H1 (cell line): ENCODE measurements at regions not wholly inside any gene's neighbourhood (a gene's known extent, or its start where the extent isn't known, plus 50 kb on each side); places are given as distances from the start of the nearest gene placed in this dataset.

Experiments
- CTCF ChIA-PET: fragments of 300-600 bp; sonication (Branson Sonifier 250); formaldehyde crosslinking; loops from one replicate; lab custom pipeline; 2021; ENCODE audit not compliant: partially characterized antibody; lab: Charles Lee
- POLR2A ChIA-PET: fragments of 300-600 bp; sonication (Branson Sonifier 250); formaldehyde crosslinking; loops from one replicate; lab custom pipeline; 2021; ENCODE audit warnings: inconsistent platforms; ENCODE audit not compliant: partially characterized antibody; lab: Charles Lee
- DNase-seq, 2 experiments: peaks; one replicate each; pipeline versions ENCODE4 v3.0.0 to v3.0.0-alpha.2; 2010 to 2022; ENCODE audit warnings: low spot score in 2 of 2, low read depth in 1 of 2, mixed read lengths in 1 of 2
- FAIRE-seq: peaks from 2 replicates; lab custom pipeline; 2011; peaks lifted over from hg19 to GRCh38; lab: Jason Lieb, UNC
- H2AFZ ChIP-seq: 2 replicates; pipeline ENCODE4 v1.8.1; 2012; ENCODE audit warnings: low read length, inconsistent platforms
- H2AK5ac ChIP-seq: 2 replicates; pipeline ENCODE4 v1.6.1; 2013; ENCODE audit warnings: low read depth, low read length
- H2BK120ac ChIP-seq: replicated peaks from 2 replicates; pipeline ENCODE3; 2013; ENCODE audit warnings: low read depth, low read length, inconsistent platforms
- H2BK12ac ChIP-seq: 2 replicates; pipeline ENCODE4 v1.6.1; 2013; ENCODE audit warnings: low read depth, low read length
- H2BK15ac ChIP-seq: 2 replicates; pipeline ENCODE4 v1.6.1; 2013; ENCODE audit warnings: low read length
- H2BK20ac ChIP-seq: 2 replicates; pipeline ENCODE4 v1.6.1; 2013; ENCODE audit warnings: low read length
- H2BK5ac ChIP-seq: 2 replicates; pipeline ENCODE4 v1.6.1; 2013; ENCODE audit warnings: low read depth, low read length
- H3K14ac ChIP-seq: 2 replicates; pipeline ENCODE4 v1.6.1; 2013; ENCODE audit warnings: inconsistent platforms; ENCODE audit not compliant: insufficient read length
- H3K18ac ChIP-seq: 2 replicates; pipeline ENCODE4 v1.6.1; 2013; ENCODE audit warnings: low read length; ENCODE audit errors: extremely low read depth
- H3K23ac ChIP-seq: 2 replicates; pipeline ENCODE4 v1.6.1; 2013; ENCODE audit warnings: inconsistent platforms; ENCODE audit not compliant: insufficient read length
- H3K23me2 ChIP-seq: 2 replicates; pipeline ENCODE4 v1.6.1; 2013; ENCODE audit warnings: low read depth, low read length
- H3K27ac ChIP-seq: 2 replicates; pipeline ENCODE4 v1.6.1; 2011; ENCODE audit warnings: low read depth, low read length, inconsistent platforms
- H3K27me3 ChIP-seq, 4 experiments: replicated peaks in 1 of 4; 1 replicate in 1 of 4; 2 replicates in 3 of 4; pipeline versions ENCODE4 v1.6.1 to v1.8.1; 2011 to 2013; ENCODE audit warnings: low read length in 3 of 4, mild to moderate bottlenecking in 3 of 4, inconsistent platforms in 2 of 4, mixed read lengths in 2 of 4, moderate library complexity in 1 of 4; ENCODE audit not compliant: control insufficient read depth in 3 of 4, insufficient read depth in 3 of 4; ENCODE audit errors: extremely low read depth in 1 of 4
- H3K36me3 ChIP-seq, 4 experiments: 2 replicates each; pipeline versions ENCODE4 v1.6.1 to v1.8.1; 2011 to 2013; ENCODE audit warnings: mild to moderate bottlenecking in 4 of 4, low read length in 3 of 4, moderate library complexity in 2 of 4, control low read depth in 1 of 4, inconsistent platforms in 1 of 4; ENCODE audit not compliant: insufficient read depth in 4 of 4, control insufficient read depth in 2 of 4
- H3K4ac ChIP-seq: replicated peaks from 2 replicates; pipeline ENCODE3; 2013; ENCODE audit warnings: low read length, low read depth, mixed read lengths, inconsistent platforms; ENCODE audit not compliant: insufficient read length
- H3K4me1 ChIP-seq, 4 experiments: replicated peaks in 1 of 4; 1 replicate in 1 of 4; 2 replicates in 3 of 4; pipeline versions ENCODE4 v1.6.1 to v1.8.1; 2011 to 2013; ENCODE audit warnings: low read length in 3 of 4, inconsistent platforms in 2 of 4, mixed read lengths in 1 of 4; ENCODE audit not compliant: insufficient read depth in 4 of 4, control insufficient read depth in 3 of 4
- H3K4me2 ChIP-seq, 2 experiments: 2 replicates each; pipeline versions ENCODE4 v1.6.1 to v1.8.1; 2011 to 2013; ENCODE audit warnings: low read depth in 2 of 2, low read length in 2 of 2, control low read depth in 1 of 2, inconsistent platforms in 1 of 2, mild to moderate bottlenecking in 1 of 2; ENCODE audit not compliant: insufficient read depth in 1 of 2
- H3K4me3 ChIP-seq, 4 experiments: fragments of 200-600, 300-600 bp in 1 of 4; sonication (generic), shearing (Covaris generic), sonication (Bioruptor Twin) in 1 of 4; 2 replicates each; pipeline versions ENCODE4 v1.5.1 to v1.8.1; 2011 to 2016; ENCODE audit warnings: low read length in 4 of 4, low read depth in 3 of 4, control low read depth in 2 of 4, inconsistent platforms in 2 of 4, mild to moderate bottlenecking in 2 of 4, mixed read lengths in 1 of 4, moderate library complexity in 1 of 4; ENCODE audit not compliant: insufficient read depth in 2 of 4; ENCODE audit errors: extremely low read depth in 1 of 4
- H3K56ac ChIP-seq: replicated peaks from 2 replicates; pipeline ENCODE3; 2013; ENCODE audit warnings: low read depth, mild to moderate bottlenecking, mixed read lengths, low read length, inconsistent platforms; ENCODE audit not compliant: insufficient read length
- H3K79me1 ChIP-seq: 2 replicates; pipeline ENCODE4 v1.6.1; 2013; ENCODE audit warnings: low read depth, low read length, control low read depth
- H3K79me2 ChIP-seq, 2 experiments: 2 replicates each; pipeline versions ENCODE4 v1.6.1 to v1.8.1; 2012 to 2013; ENCODE audit warnings: low read length in 2 of 2, mild to moderate bottlenecking in 2 of 2, inconsistent platforms in 1 of 2; ENCODE audit not compliant: insufficient read depth in 2 of 2, control insufficient read depth in 1 of 2
- H3K9ac ChIP-seq, 4 experiments: replicated peaks in 1 of 4; 1 replicate in 1 of 4; 2 replicates in 3 of 4; pipeline versions ENCODE4 v1.6.1 to v1.8.1; 2011 to 2013; ENCODE audit warnings: low read depth in 3 of 4, low read length in 3 of 4, control low read depth in 2 of 4, mild to moderate bottlenecking in 2 of 4, moderate library complexity in 2 of 4, inconsistent platforms in 1 of 4; ENCODE audit errors: extremely low read depth in 1 of 4
- H3K9me3 ChIP-seq, 2 experiments: 2 replicates each; pipeline versions ENCODE4 v1.6.1 to v1.8.1; 2012 to 2013; ENCODE audit warnings: mild to moderate bottlenecking in 2 of 2, moderate library complexity in 2 of 2, control low read depth in 1 of 2, inconsistent platforms in 1 of 2, low read depth in 1 of 2, low read length in 1 of 2, mixed read lengths in 1 of 2; ENCODE audit not compliant: insufficient read depth in 2 of 2
- H4K20me1 ChIP-seq, 2 experiments: replicated peaks in 1 of 2; 2 replicates each; pipeline versions ENCODE3 to v1.8.1; 2011 to 2013; ENCODE audit warnings: inconsistent platforms in 2 of 2, low read length in 2 of 2, mild to moderate bottlenecking in 1 of 2; ENCODE audit not compliant: insufficient read depth in 2 of 2, control insufficient read depth in 1 of 2
- H4K5ac ChIP-seq: 2 replicates; pipeline ENCODE4 v1.6.1; 2013; ENCODE audit warnings: low read length, low read depth, mixed read lengths, inconsistent platforms; ENCODE audit not compliant: insufficient read length
- H4K8ac ChIP-seq: 2 replicates; pipeline ENCODE4 v1.8.0; 2013; ENCODE audit warnings: mild to moderate bottlenecking, moderate library complexity, low read length, inconsistent platforms; ENCODE audit not compliant: insufficient read depth; ENCODE audit errors: extremely low read depth
- H4K91ac ChIP-seq: replicated peaks from 2 replicates; pipeline ENCODE3; 2013; ENCODE audit warnings: low read length, mixed read lengths, inconsistent platforms; ENCODE audit not compliant: insufficient read length
- ATF3 ChIP-seq: IDR thresholded peaks from 2 replicates; pipeline ENCODE4 v1.6.1; 2011; ENCODE audit warnings: low read depth, mild to moderate bottlenecking, low read length; ENCODE audit not compliant: insufficient read depth
- CBX5 ChIP-seq: fragments of 300-800, 300-1000 bp; sonication (generic); IDR thresholded peaks from 2 replicates; pipeline ENCODE4 v1.7.1; 2016; ENCODE audit warnings: antibody characterized with exemption, low read length, low read depth
- CEBPB ChIP-seq: IDR thresholded peaks from 2 replicates; pipeline ENCODE4 v1.6.1; 2012; ENCODE audit warnings: low read depth, low read length
- CHD1 ChIP-seq: IDR thresholded peaks from 2 replicates; pipeline ENCODE4 v1.6.1; 2012; ENCODE audit warnings: low read depth, low read length, improper control_type of control experiment
- CTCF ChIP-seq, 3 experiments: IDR thresholded peaks; 1 replicate in 2 of 3; 2 replicates in 1 of 3; pipeline versions ENCODE4 v1.5.1 to v1.6.1; 2011; ENCODE audit warnings: low read length in 3 of 3, mild to moderate bottlenecking in 3 of 3, inconsistent platforms in 2 of 3, low read depth in 1 of 3, moderate library complexity in 1 of 3; ENCODE audit not compliant: insufficient read depth in 1 of 3; ENCODE audit errors: control extremely low read depth in 1 of 3
- HDAC2 ChIP-seq, 2 experiments: fragments of 300-600 bp in 1 of 2; sonication (generic) in 1 of 2; IDR thresholded peaks; 2 replicates each; pipeline ENCODE4 v1.6.1; 2011 to 2012; ENCODE audit warnings: low read depth in 2 of 2, low read length in 2 of 2, mild to moderate bottlenecking in 2 of 2, moderate library complexity in 2 of 2, borderline replicate concordance in 1 of 2, inconsistent platforms in 1 of 2
- RAD21 ChIP-seq, 2 experiments: IDR thresholded peaks in 1 of 2; conservative IDR thresholded peaks in 1 of 2; 2 replicates each; pipeline ENCODE4 v1.6.1; 2011; ENCODE audit warnings: low read depth in 2 of 2, low read length in 2 of 2, improper control_type of control experiment in 1 of 2, inconsistent platforms in 1 of 2, mild to moderate bottlenecking in 1 of 2, moderate library complexity in 1 of 2
- RXRA ChIP-seq: IDR thresholded peaks from 2 replicates; pipeline ENCODE4 v1.6.1; 2011; ENCODE audit warnings: low read depth, mild to moderate bottlenecking, low read length, moderate library complexity; ENCODE audit not compliant: insufficient read depth
- TCF12 ChIP-seq: IDR thresholded peaks from 2 replicates; pipeline ENCODE4 v1.6.1; 2011; ENCODE audit warnings: low read depth, mild to moderate bottlenecking, low read length
- USF2 ChIP-seq: IDR thresholded peaks from 2 replicates; pipeline ENCODE4 v1.6.1; 2011; ENCODE audit warnings: low read length, improper control_type of control experiment
- WGBS, 2 experiments: shearing (Covaris generic) in 1 of 2; methylation state at CpG; one replicate each; pipeline versions ENCODE4 v1.1.6 to v1.1.7; 2013 to 2015; ENCODE audit warnings: low lambda C conversion rate in 2 of 2, mixed read lengths in 2 of 2, inconsistent platforms in 1 of 2, low coverage in 1 of 2, missing lambda C conversion rate in 1 of 2; ENCODE audit not compliant: insufficient replicate concordance in 2 of 2, insufficient coverage in 1 of 2, insufficient read length in 1 of 2; ENCODE audit errors: extremely low coverage in 1 of 2, missing lambda C conversion rate in 1 of 2; 5-methylcytosine and 5-hydroxymethylcytosine counted together

DNA sequence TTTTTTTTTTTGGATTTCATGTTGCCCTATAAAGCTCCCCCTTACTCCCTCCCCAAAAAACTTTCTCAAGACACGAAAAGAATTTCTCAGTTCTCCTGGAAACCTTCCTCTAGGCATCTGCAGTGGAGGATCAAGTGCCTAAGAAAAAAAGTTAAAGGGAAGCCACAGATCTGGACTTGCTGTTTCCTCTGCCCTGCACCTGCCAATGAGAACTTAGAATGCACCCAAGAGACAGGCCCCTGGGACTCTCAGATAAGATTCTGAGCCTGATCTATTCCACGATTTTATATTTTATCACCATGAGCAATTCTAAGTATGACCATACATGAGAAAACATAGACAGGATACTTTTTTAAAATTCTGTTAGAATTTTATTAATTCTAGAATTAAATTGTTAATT lies 728.9 kb downstream of the BCL11B start:
- H3K9me3 ChIP-seq: no peaks in the 10 kb centered on the region
- no peaks in the 10 kb centered on the region for H3K27me3 ChIP-seq
- H3K4me2 ChIP-seq: no peak overlapping the region
- H2BK20ac ChIP-seq: no peak overlapping the region
- no peak overlapping the region for H3K9ac ChIP-seq
- no peak for FAIRE-seq
- no peak overlapping the region for H2AFZ ChIP-seq
- H3K14ac ChIP-seq: no peak overlapping the region
- 82% methylated on average over 2 of the region's 2 CpGs; no CpG with 5 or more reads in 1 of the 2 experiments for WGBS, 2 experiments
- no peak overlapping the region for H2BK120ac ChIP-seq
- H2BK15ac ChIP-seq: no peak overlapping the region
- no peaks in the 10 kb centered on the region for H3K79me2 ChIP-seq
- H4K20me1 ChIP-seq: no peaks in the 10 kb centered on the region
- DNase-seq: no peak
- ChIA-PET POLR2A (no interaction called here), CTCF (no interaction called here)
- H2BK12ac ChIP-seq: no peak overlapping the region
- no peaks in the 10 kb centered on the region for H3K23me2 ChIP-seq
- no peak overlapping the region for H3K27ac ChIP-seq
- no peak overlapping the region for H4K8ac ChIP-seq
- no peak overlapping the region for H2BK5ac ChIP-seq
- H3K56ac ChIP-seq: no peak overlapping the region
- H3K36me3 ChIP-seq: no peaks in the 10 kb centered on the region
- no peak overlapping the region for H4K91ac ChIP-seq
- no peaks in the 10 kb centered on the region for H3K4me1 ChIP-seq
- H3K18ac ChIP-seq: no peak overlapping the region
- no peak overlapping the region for H3K4ac ChIP-seq
- H4K5ac ChIP-seq: no peak overlapping the region
- no peak overlapping the region for H3K23ac ChIP-seq
- H3K79me1 ChIP-seq: no peaks in the 10 kb centered on the region
- H2AK5ac ChIP-seq: no peak overlapping the region
- no peak overlapping the region for H3K4me3 ChIP-seq
- TF ChIP-seq USF2 (no peak), CTCF (IDR thresholded peaks at IDR 0.05; ENCODE audit: control extremely low read depth in 1 of 3, insufficient read depth in 1 of 3, low read depth in 1 of 3, low read length in 3 of 3) (no peak), TCF12 (no peak), CHD1 (no peak), HDAC2 (IDR thresholded peaks at IDR 0.05; ENCODE audit: borderline replicate concordance in 1 of 2, low read depth in 2 of 2, low read length in 2 of 2) (no peak), RAD21 (IDR thresholded peaks at IDR 0.05 in 1 of 2, conservative IDR thresholded peaks at IDR 0.05 in 1 of 2; ENCODE audit: low read depth in 2 of 2, low read length in 2 of 2) (no peak), RXRA (no peak), CEBPB (no peak), CBX5 (no peak), ATF3 (no peak)
